ENCODE measurements at regions not wholly inside any gene's neighbourhood (a gene's known extent, or its start where the extent isn't known, plus 50 kb on each side); places are given as distances from the start of the nearest gene placed in this dataset.

GRCh38 chr5:2039180-2039531 lies 156.4 kb upstream of the IRX4 start:
- TF ChIP-seq CTCF (IDR thresholded peaks at IDR 0.05; ENCODE audit: low read length), result no peak
- no peak for TF ChIP-seq EZH2 (IDR thresholded peaks at IDR 0.05; ENCODE audit: borderline replicate concordance, low read length)

Data from OCI-LY1 (cell line).